Stimulated activated CD8-positive, alpha-beta memory T cell treated with anti-CD3 and anti-CD28 coated beads, Interleukin-15, amount 100 ng/mL, for 48 hours (primary cell): ENCODE measurements at regions not wholly inside any gene's neighbourhood (a gene's known extent, or its start where the extent isn't known, plus 50 kb on each side); places are given as distances from the start of the nearest gene placed in this dataset.

Source experiments
- DNase-seq, 2 donors: peaks; one replicate each; pipeline ENCODE4 v3.0.0-alpha.2; 2020; ENCODE audit warnings: low read depth in 2 of 2

GRCh38 chr13:88601949-88602348 is 930.8 kb downstream of the SLITRK5 start:
- no peak for DNase-seq

GRCh38 chr13:88602786-88603777 is 931.9 kb downstream of the SLITRK5 start:
- no peak for DNase-seq

- DNase-seq, result no peak
Observed at GRCh38 chr13:88617176-88617575, 946.0 kb downstream of the SLITRK5 start.

- DNase-seq, result peak in 1 of 2 donors; percentile 4
Observed at GRCh38 chr13:88622362-88622973, 951.3 kb downstream of the SLITRK5 start.

GRCh38 chr13:88623150-88623549 is 952.0 kb downstream of the SLITRK5 start:
- DNase-seq, result no peak

- DNase-seq, result no peak
Observed at GRCh38 chr13:88627071-88627470, 955.9 kb downstream of the SLITRK5 start.

GRCh38 chr13:88628882-88629281 is 957.7 kb downstream of the SLITRK5 start:
- DNase-seq, result no peak

GRCh38 chr13:88637935-88638334 is 966.8 kb downstream of the SLITRK5 start:
- DNase-seq, result no peak

GRCh38 chr13:88643233-88643632 is 972.1 kb downstream of the SLITRK5 start:
- DNase-seq, result no peak

GRCh38 chr13:88648598-88649373 is 977.6 kb downstream of the SLITRK5 start:
- DNase-seq, result no peak

- no peak for DNase-seq
Observed at GRCh38 chr13:88649855-88650254, 978.7 kb downstream of the SLITRK5 start.

GRCh38 chr13:88651531-88651930 is 980.4 kb downstream of the SLITRK5 start:
- no peak for DNase-seq

- DNase-seq, result no peak
Observed at GRCh38 chr13:88656751-88657150, 985.6 kb downstream of the SLITRK5 start.

GRCh38 chr13:88670509-88670908 is 999.3 kb downstream of the SLITRK5 start:
- no peak for DNase-seq

- no peak for DNase-seq
Observed at GRCh38 chr13:88674841-88675240, 1003.7 kb downstream of the SLITRK5 start.

GRCh38 chr13:88675347-88675996 is 1004.3 kb downstream of the SLITRK5 start:
- DNase-seq, result no peak

GRCh38 chr13:88676016-88676415 is 1004.8 kb downstream of the SLITRK5 start:
- no peak for DNase-seq

- no peak for DNase-seq
Observed at GRCh38 chr13:88685459-88685858, 1014.3 kb downstream of the SLITRK5 start.

- DNase-seq, result no peak
Observed at GRCh38 chr13:88701551-88701950, 1030.4 kb downstream of the SLITRK5 start.

- DNase-seq, result no peak
Observed at GRCh38 chr13:88704600-88705275, 1033.6 kb downstream of the SLITRK5 start.

- DNase-seq, result no peak
Observed at GRCh38 chr13:88707646-88708045, 1036.5 kb downstream of the SLITRK5 start.
